Spleen (tissue), 11 donors: ENCODE measurements at regions not wholly inside any gene's neighbourhood (a gene's known extent, or its start where the extent isn't known, plus 50 kb on each side); places are given as distances from the start of the nearest gene placed in this dataset.

ENCODE experiments used
- DNase-seq: peaks from one replicate; pipeline ENCODE4 v3.0.0-alpha.2; 2020
- H3K27ac ChIP-seq, 8 donors: fragments of 200-600 bp; sonication (generic) in 7 of 8; 1 replicate in 4 of 8; 2 replicates in 4 of 8; pipeline versions ENCODE4 v1.5.0 to v1.8.0; 2016 to 2021; ENCODE audit warnings: inconsistent platforms in 4 of 8, mild to moderate bottlenecking in 4 of 8, moderate library complexity in 1 of 8
- H3K27me3 ChIP-seq, 7 donors: fragments of 200-600 bp; sonication (generic) in 6 of 7; replicated peaks in 1 of 7; 1 replicate in 4 of 7; 2 replicates in 3 of 7; pipeline versions ENCODE4 v1.5.0 to v1.8.0; 2016 to 2021; ENCODE audit warnings: inconsistent platforms in 3 of 7, mild to moderate bottlenecking in 1 of 7
- H3K36me3 ChIP-seq, 6 donors: fragments of 200-600 bp; sonication (generic) in 5 of 6; 1 replicate in 4 of 6; 2 replicates in 2 of 6; pipeline versions ENCODE4 v1.5.0 to v1.8.0; 2016 to 2021; ENCODE audit warnings: inconsistent platforms in 2 of 6
- H3K4me1 ChIP-seq, 6 donors: fragments of 200-600 bp; sonication (generic) in 5 of 6; 1 replicate in 3 of 6; 2 replicates in 3 of 6; pipeline versions ENCODE4 v1.5.0 to v1.8.0; 2016 to 2021; ENCODE audit warnings: inconsistent platforms in 3 of 6
- H3K4me3 ChIP-seq, 8 donors: fragments of 200-600 bp; sonication (generic) in 7 of 8; 1 replicate in 4 of 8; 2 replicates in 4 of 8; pipeline versions ENCODE4 v1.5.0 to v1.8.0; 2016 to 2021; ENCODE audit warnings: inconsistent platforms in 4 of 8, mild to moderate bottlenecking in 4 of 8, moderate library complexity in 2 of 8
- H3K9me3 ChIP-seq, 8 donors: fragments of 200-600 bp; sonication (generic) in 7 of 8; 1 replicate in 4 of 8; 2 replicates in 4 of 8; pipeline versions ENCODE4 v1.5.0 to v1.8.0; 2016 to 2021; ENCODE audit warnings: inconsistent platforms in 4 of 8
- POLR2A ChIP-seq, 3 donors: fragments of 450-650 bp; IDR thresholded peaks; one replicate each; pipeline ENCODE4 v1.5.1; 2017; ENCODE audit warnings: antibody characterized with exemption in 3 of 3, mild to moderate bottlenecking in 1 of 3
- POLR2AphosphoS5 ChIP-seq, 3 donors: sonication (generic); formaldehyde crosslinking; IDR thresholded peaks; one replicate each; pipeline ENCODE4 v1.5.1; 2017; ENCODE audit warnings: antibody characterized with exemption in 3 of 3
- WGBS, 5 donors: extraction: QIAGEN DNeasy Blood & Tissue Kit in 3 of 5; methylation state at CpG; one replicate each; pipeline versions ENCODE4 v1.1.5 to v1.1.7; 2013 to 2018; 5-methylcytosine and 5-hydroxymethylcytosine counted together
- intact Hi-C: fragments of 100-400 bp; cut with DNase I; formaldehyde crosslinking; loops from one replicate; pipeline ENCODE4 v1.15.0; 2023; ENCODE audit warnings: low total_unique reads
- TF ChIP-seq, protein P1 (sequence below), 11 experiments: fragments of 200-600 bp in 7 of 11; fragments of 450-650 bp in 4 of 11; sonication (generic) in 4 of 11; IDR thresholded peaks in 8 of 11; conservative IDR thresholded peaks in 3 of 11; 1 replicate in 7 of 11; 2 replicates in 4 of 11; pipeline versions ENCODE4 v1.4.0 to v1.8.0; 2016 to 2021; ENCODE audit warnings: antibody characterized with exemption in 11 of 11, inconsistent platforms in 4 of 11, mild to moderate bottlenecking in 1 of 11
- donor health status: healthy with polysubstance abuse.
- donor health status: DM: no; HTN: no; CAD: no; lungs with moderate emphysema.
- donor health status: DM: no; HTN: no; CAD: no.
- donor health status: Bipolar disorder and iron deficiency.
- donor health status: healthy.
- donor health status: DM: no; HTN: no; CAD: no.
- donor health status: DM: yes; HTN: yes; CAD: no.

DNA sequence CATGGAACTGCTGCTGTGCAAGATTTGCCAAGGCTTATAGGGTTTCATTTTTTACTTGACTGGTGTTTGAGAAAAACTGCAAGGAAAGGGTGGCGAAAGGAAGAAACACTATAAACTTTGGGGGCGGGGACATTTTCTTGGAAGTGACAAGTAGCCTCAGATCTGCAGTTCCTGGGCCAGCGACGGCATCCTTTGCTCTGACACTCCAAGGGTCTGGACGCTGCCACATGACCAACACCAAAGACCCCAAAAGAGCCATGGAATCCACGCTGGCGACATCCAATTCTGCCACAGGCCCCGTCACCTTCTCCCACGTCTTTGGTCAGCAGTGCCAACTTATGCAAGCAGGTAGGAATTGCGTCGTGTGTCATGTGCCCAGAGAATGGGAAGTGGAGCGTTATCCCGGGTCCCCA lies 193.4 kb downstream of the PRDM2 start:
- Histone ChIP-seq H3K4me3 (no peak overlapping the region), H3K27me3 (peaks cover 0 to 98% (median 66%) of the 10 kb centered on the region in 7 donors), H3K9me3 (peaks cover 0 to 12% (median 4%) of the 10 kb centered on the region in 8 donors), H3K27ac (no peak overlapping the region), H3K4me1 (peaks cover 0 to 14% (median 5%) of the 10 kb centered on the region in 6 donors), H3K36me3 (no peaks in the 10 kb centered on the region)
- intact Hi-C loops, result no loop called here
- TF ChIP-seq, protein P1, sequence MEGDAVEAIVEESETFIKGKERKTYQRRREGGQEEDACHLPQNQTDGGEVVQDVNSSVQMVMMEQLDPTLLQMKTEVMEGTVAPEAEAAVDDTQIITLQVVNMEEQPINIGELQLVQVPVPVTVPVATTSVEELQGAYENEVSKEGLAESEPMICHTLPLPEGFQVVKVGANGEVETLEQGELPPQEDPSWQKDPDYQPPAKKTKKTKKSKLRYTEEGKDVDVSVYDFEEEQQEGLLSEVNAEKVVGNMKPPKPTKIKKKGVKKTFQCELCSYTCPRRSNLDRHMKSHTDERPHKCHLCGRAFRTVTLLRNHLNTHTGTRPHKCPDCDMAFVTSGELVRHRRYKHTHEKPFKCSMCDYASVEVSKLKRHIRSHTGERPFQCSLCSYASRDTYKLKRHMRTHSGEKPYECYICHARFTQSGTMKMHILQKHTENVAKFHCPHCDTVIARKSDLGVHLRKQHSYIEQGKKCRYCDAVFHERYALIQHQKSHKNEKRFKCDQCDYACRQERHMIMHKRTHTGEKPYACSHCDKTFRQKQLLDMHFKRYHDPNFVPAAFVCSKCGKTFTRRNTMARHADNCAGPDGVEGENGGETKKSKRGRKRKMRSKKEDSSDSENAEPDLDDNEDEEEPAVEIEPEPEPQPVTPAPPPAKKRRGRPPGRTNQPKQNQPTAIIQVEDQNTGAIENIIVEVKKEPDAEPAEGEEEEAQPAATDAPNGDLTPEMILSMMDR (IDR thresholded peaks at IDR 0.05 in 8 of 11, conservative IDR thresholded peaks at IDR 0.05 in 3 of 11), result no peak
- no peak for TF ChIP-seq POLR2AphosphoS5 (IDR thresholded peaks at IDR 0.05)
- TF ChIP-seq POLR2A (IDR thresholded peaks at IDR 0.05), result no peak
- WGBS, 5 donors, result 23 to 37% (median 31%) methylated on average over 13 of the region's 13 CpGs
- DNase-seq, result no peak

DNA sequence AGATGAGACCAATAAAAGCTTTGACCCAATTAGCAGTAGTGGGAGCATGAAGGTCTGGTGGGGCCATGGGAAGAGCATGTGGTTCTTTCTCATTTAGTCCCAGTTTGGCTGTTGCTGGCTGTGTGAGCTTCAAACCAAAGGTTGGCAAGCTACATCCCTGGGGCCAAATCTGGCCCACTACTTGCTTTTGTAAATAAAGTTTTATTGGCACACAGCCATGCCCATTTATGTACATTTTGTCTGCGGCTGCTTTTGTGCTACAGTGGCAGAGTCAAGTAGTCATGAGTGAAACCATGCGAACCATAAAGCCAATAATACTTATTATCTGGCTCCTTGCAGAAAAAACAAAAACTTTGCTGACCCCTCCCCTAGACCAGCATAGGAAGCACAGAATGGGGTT lies 196.9 kb downstream of the PRDM2 start:
- Histone ChIP-seq H3K36me3 (no peaks in the 10 kb centered on the region), H3K4me1 (peaks cover 0 to 14% (median 5%) of the 10 kb centered on the region in 6 donors), H3K9me3 (no peaks in the 10 kb centered on the region), H3K4me3 (no peak overlapping the region), H3K27ac (no peak overlapping the region), H3K27me3 (peaks cover 0 to 84% (median 35%) of the 10 kb centered on the region in 7 donors)
- intact Hi-C loops, result no loop called here
- 58 to 98% (median 96%) methylated on average over 2 of the region's 2 CpGs for WGBS, 5 donors
- no peak for DNase-seq
- TF ChIP-seq POLR2AphosphoS5 (IDR thresholded peaks at IDR 0.05), result no peak
- TF ChIP-seq, protein P1 (IDR thresholded peaks at IDR 0.05 in 8 of 11, conservative IDR thresholded peaks at IDR 0.05 in 3 of 11), result no peak
- TF ChIP-seq POLR2A (IDR thresholded peaks at IDR 0.05), result no peak

DNA sequence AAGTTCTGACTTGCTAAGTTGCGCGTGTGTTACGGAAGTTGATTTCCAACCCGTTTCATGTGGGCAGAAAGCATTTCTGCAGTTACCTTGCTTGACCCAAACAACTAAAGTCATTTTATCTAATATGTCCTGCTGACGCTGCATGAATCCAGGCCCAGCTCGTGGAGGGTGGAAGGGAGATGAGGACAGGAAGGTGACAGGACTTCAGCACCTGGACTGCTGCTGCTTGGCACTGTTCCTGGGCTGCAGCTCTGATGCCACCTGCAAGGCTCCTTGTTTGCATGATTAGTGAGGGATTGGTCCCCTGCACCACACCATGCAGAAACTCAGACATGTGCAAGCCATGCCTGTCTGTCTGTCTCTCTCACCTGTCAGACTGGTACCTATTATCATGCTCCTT lies 198.4 kb downstream of the PRDM2 start:
- Histone ChIP-seq H3K27ac (no peak overlapping the region), H3K4me3 (no peak overlapping the region), H3K9me3 (no peaks in the 10 kb centered on the region), H3K36me3 (no peaks in the 10 kb centered on the region), H3K4me1 (peaks cover 0 to under 1% (median 0%) of the 10 kb centered on the region in 6 donors), H3K27me3 (peaks cover 0 to 75% (median 21%) of the 10 kb centered on the region in 7 donors)
- intact Hi-C loops, result no loop called here
- WGBS, 5 donors, result 73 to 86% (median 83%) methylated on average over 6 of the region's 6 CpGs
- TF ChIP-seq POLR2AphosphoS5 (IDR thresholded peaks at IDR 0.05) (no peak), POLR2A (IDR thresholded peaks at IDR 0.05) (no peak)
- TF ChIP-seq, protein P1 (IDR thresholded peaks at IDR 0.05 in 8 of 11, conservative IDR thresholded peaks at IDR 0.05 in 3 of 11), result no peak
- no peak for DNase-seq

DNA sequence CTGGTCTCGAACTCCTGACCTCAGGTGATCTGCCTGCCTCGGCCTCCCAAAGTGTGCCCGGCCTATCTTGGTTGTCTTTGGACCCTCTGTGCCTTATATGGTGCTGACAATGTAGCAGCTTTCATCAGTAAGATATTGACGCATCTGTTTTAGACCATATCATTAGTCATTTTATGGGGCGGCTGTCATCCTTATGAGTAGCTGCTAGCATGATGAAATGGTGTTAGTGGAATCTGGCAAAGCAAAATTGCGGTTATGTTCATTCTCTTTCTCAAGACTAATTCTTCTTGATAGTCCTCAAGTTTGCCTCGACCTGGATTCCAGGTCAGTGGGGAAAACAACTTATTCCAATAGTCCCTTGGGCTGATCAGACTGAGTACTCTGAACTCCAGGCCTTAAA lies 199.9 kb downstream of the PRDM2 start:
- Histone ChIP-seq H3K4me3 (no peak overlapping the region), H3K27me3 (peaks cover 0 to 63% (median 7%) of the 10 kb centered on the region in 7 donors), H3K27ac (no peak overlapping the region), H3K4me1 (no peaks in the 10 kb centered on the region), H3K36me3 (no peaks in the 10 kb centered on the region), H3K9me3 (peaks cover 0 to 13% (median 3%) of the 10 kb centered on the region in 8 donors)
- intact Hi-C loops, result no loop called here
- WGBS, 5 donors, result 58 to 89% (median 82%) methylated on average over 7 of the region's 7 CpGs
- no peak for TF ChIP-seq POLR2A (IDR thresholded peaks at IDR 0.05)
- TF ChIP-seq, protein P1 (IDR thresholded peaks at IDR 0.05 in 8 of 11, conservative IDR thresholded peaks at IDR 0.05 in 3 of 11), result no peak
- no peak for TF ChIP-seq POLR2AphosphoS5 (IDR thresholded peaks at IDR 0.05)
- no peak for DNase-seq
